ENCODE measurements at regions not wholly inside any gene's neighbourhood (a gene's known extent, or its start where the extent isn't known, plus 50 kb on each side); places are given as distances from the start of the nearest gene placed in this dataset.

DNA sequence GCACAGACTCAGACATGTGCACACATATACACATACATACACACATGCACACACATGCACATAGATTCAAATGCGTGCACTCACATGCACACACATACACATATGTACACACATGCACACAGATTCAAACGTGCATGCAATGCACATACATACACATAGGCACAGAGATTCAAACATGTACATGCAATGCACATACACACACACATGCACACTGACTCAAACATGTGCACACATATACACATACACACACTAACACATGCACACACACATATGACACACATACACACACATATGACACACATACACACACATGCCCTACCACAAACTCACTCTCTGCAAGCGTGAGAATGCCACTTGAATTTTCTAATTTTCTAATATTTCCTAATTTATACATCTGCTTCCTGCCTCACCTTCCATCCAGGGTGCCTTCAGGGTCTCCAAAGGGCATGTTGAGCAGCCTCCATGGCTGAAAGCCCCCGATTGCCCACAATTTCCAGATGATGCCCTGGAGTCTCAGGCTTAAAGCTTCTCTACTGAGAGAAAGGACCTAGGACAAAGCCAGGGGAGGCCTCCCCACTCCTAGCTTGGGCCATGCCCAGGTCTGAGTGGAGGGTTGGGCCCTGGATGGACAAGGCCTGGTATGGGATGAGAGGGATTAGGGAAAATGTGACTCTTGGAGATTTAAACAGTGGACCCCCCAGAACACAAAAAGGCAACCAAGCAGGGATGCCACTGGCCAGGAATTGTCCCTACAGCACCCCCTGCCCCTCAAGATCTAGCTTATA, 487.1 kb downstream of the TCERG1L start:
- DNase-seq (ENCODE audit: low spot score) = no peak

GRCh38 chr10:130833596-130833995, 477.9 kb downstream of the TCERG1L start:
- DNase-seq (ENCODE audit: low spot score) = no peak

- DNase-seq (ENCODE audit: low spot score) = no peak
Measured at GRCh38 chr10:130834170-130834569, 477.4 kb downstream of the TCERG1L start.

GRCh38 chr10:130834573-130834972, 476.9 kb downstream of the TCERG1L start:
- no peak for DNase-seq (ENCODE audit: low spot score)

GRCh38 chr10:130835068-130835467, 476.5 kb downstream of the TCERG1L start:
- no peak for DNase-seq (ENCODE audit: low spot score)

- no peak for DNase-seq (ENCODE audit: low spot score)
Measured at GRCh38 chr10:130836344-130836743, 475.2 kb downstream of the TCERG1L start.

DNA sequence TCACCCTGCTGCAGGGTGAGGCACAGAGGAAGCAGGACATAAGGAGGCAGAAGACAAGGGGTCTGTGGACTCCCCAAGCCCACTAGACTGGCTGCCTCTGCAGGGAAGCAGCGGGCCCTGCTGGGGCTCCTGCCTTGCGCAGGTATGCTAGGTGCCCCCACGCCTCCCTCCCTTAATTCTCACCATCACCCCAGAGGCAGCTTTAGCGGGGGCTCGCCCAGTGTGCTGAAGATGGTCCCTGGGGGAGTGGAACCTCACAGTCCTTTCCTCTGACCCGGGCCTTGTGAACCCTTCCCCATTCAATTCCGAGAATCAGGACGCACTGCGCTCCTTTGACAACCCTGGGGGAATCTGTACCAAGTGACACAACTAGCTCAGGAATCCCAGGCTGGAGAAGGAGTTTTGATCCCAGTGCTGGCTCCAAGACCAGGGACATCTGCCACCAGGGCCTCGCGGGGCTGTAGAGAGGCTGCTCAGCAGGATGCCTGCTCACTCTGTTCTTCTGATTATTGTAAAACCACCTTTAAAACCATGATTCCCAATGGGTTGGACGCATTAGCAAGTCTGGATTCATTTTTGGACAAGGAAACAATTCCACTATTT, 468.4 kb downstream of the TCERG1L start:
- DNase-seq (ENCODE audit: low spot score) = no peak

- DNase-seq (ENCODE audit: low spot score) = no peak
Measured at GRCh38 chr10:130844310-130844709, 467.2 kb downstream of the TCERG1L start.

DNA sequence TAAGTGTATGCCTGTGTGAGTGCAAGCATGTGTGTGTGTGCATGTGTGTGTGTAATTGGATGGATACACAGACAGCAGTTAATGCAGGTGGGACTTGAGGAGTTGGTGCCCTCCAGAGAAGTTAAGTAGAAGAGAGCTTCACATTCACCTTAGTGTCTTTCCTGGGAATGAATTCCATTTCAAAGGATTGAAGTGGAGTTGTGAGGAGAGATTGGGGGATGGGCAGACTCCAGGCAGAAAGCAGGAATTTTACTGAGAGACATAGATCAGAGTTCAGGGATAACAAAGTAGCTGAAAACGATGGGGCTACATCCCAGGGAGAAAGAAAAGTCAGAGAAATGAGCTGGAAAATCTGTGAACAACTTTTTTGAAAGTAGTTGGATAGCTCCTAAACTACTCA, 464.4 kb downstream of the TCERG1L start:
- DNase-seq (ENCODE audit: low spot score) = no peak

DNA sequence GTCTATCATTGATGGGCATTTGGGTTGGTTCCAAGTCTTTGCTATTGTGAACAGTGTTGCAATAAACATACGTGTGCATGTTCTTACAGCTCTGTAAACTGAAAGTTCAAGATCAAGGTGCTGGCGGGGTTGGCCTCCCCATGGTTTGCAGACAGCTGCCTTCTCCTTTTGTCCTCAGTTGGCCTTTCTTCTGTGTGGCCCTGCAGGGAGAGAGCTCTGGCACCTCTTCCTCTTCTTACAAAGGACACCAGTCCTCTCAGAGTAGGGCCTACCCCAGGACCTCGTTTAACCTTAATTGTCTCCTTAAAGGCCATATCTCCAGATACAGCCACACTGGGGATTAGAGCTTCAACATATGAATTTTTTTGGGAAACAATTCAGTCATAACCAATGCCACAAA, 462.7 kb downstream of the TCERG1L start:
- no peak for DNase-seq (ENCODE audit: low spot score)

DNA sequence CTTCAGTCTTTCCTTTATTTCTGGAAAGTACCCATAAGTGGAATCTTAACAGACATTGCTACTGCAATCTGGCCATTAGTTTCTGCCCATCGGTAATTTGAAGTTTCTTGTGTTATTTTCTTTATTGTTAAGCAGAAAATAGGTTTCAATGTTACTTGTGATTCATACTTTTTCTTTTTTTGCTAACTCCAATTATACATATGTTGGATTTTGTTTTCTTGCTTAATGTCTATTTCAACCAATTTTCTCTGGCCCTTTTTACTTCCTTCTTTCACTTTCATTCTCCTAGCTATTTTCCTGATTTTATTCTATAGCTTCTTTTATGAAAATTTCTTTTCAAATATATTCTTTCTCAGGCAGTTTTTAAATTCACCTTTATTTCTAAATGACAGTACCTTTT, 457.4 kb downstream of the TCERG1L start:
- DNase-seq (ENCODE audit: low spot score) = no peak

- no peak for DNase-seq (ENCODE audit: low spot score)
Measured at GRCh38 chr10:130857631-130858295, 453.8 kb downstream of the TCERG1L start.

DNA sequence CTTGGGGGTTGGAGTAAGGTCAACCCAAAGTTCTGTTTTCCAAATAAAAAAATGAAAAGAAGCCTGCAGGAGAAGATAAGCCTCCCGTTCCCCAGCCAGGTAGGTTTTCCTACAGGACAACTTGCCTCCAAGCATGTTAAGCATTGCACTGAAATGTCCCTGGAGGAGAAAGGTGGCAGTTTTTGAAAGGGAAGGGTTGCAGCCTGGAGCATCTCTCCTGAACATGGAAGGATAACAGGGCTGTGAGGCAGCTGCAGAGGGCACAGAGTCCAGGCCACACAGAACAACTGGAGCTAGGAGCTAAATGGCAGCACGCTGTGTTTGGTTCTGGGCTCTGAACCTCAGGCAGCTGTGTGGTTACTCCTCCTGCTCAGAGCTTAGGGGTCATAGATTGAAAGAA, 452.9 kb downstream of the TCERG1L start:
- no peak for DNase-seq (ENCODE audit: low spot score)

GRCh38 chr10:130859427-130859826, 452.1 kb downstream of the TCERG1L start:
- no peak for DNase-seq (ENCODE audit: low spot score)

- no peak for DNase-seq (ENCODE audit: low spot score)
Measured at GRCh38 chr10:130862122-130862521, 449.4 kb downstream of the TCERG1L start.

DNA sequence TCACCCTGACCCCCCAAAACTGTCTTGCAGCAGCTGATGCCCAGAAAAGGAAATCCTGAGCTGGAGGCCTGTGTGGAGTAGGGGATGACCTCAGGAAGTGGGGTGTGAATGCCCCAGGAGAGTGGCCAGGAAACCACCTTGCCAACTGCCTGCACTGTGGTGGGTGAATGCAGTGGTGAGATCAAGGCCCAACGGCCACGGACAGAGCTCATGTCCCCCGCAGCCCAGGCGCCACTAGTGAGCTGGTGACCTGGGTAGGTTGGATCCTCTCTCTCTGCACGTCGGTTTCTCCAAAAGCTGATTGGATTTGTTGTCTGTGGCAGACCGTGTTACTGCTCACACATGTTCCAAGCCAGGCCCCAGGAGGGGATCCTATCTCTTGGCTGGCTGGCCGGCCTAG, 448.9 kb downstream of the TCERG1L start:
- DNase-seq (ENCODE audit: low spot score) = no peak

GRCh38 chr10:130863044-130863443, 448.5 kb downstream of the TCERG1L start:
- DNase-seq (ENCODE audit: low spot score) = no peak

- DNase-seq (ENCODE audit: low spot score) = no peak
Measured at GRCh38 chr10:130864961-130865818, 446.3 kb downstream of the TCERG1L start.

- DNase-seq (ENCODE audit: low spot score) = no peak
Measured at GRCh38 chr10:130866857-130867256, 444.7 kb downstream of the TCERG1L start.

GRCh38 chr10:130867446-130868194, 443.9 kb downstream of the TCERG1L start:
- no peak for DNase-seq (ENCODE audit: low spot score)

- no peak for DNase-seq (ENCODE audit: low spot score)
Measured at GRCh38 chr10:130869179-130869841, 442.2 kb downstream of the TCERG1L start.
